Body of pancreas (tissue), 4 donors: ENCODE measurements at regions not wholly inside any gene's neighbourhood (a gene's known extent, or its start where the extent isn't known, plus 50 kb on each side); places are given as distances from the start of the nearest gene placed in this dataset.

Source experiments
- ATAC-seq: fragments of 150-250 bp; one replicate; pipeline ENCODE4 v1.9.1; 2016
- DNase-seq, 4 donors: peaks; one replicate each; pipeline ENCODE4 v3.0.0-alpha.2; 2019
- H3K27ac ChIP-seq, 4 donors: fragments of 200-600 bp; sonication (generic); 1 replicate in 3 of 4; 2 replicates in 1 of 4; pipeline versions ENCODE4 v1.5.1 to v1.6.1; 2016 to 2019; ENCODE audit warnings: mild to moderate bottlenecking in 1 of 4, mixed read lengths in 1 of 4, moderate library complexity in 1 of 4
- H3K27me3 ChIP-seq, 2 donors: fragments of 200-600 bp; sonication (generic); one replicate each; pipeline ENCODE4 v1.6.0; 2016; ENCODE audit warnings: mild to moderate bottlenecking in 1 of 2
- H3K36me3 ChIP-seq, 2 donors: fragments of 200-600 bp; sonication (generic); replicated peaks in 1 of 2; 2 replicates each; pipeline ENCODE4 v1.5.1; 2016; ENCODE audit warnings: low read depth in 2 of 2; ENCODE audit not compliant: insufficient read depth in 1 of 2
- H3K4me1 ChIP-seq: fragments of 200-600 bp; sonication (generic); one replicate; pipeline ENCODE4 v1.6.0; 2016
- H3K4me3 ChIP-seq, 2 donors: fragments of 200-600 bp; sonication (generic); 1 replicate in 1 of 2; 2 replicates in 1 of 2; pipeline ENCODE4 v1.5.1; 2016 to 2019
- H3K9me3 ChIP-seq, 3 donors: fragments of 200-600 bp; sonication (generic); 1 replicate in 2 of 3; 2 replicates in 1 of 3; pipeline ENCODE4 v1.5.1; 2016
- POLR2A ChIP-seq, 3 donors: fragments of 450-650 bp; IDR thresholded peaks; one replicate each; pipeline ENCODE4 v1.6.1; 2016; ENCODE audit warnings: antibody characterized with exemption in 3 of 3, mild to moderate bottlenecking in 2 of 3
- WGBS, 2 donors: methylation state at CpG; one replicate each; pipeline ENCODE4 v1.1.5; 2017; 5-methylcytosine and 5-hydroxymethylcytosine counted together
- intact Hi-C: fragments of 100-400 bp; cut with DNase I; formaldehyde crosslinking; loops from one replicate; pipeline ENCODE4 v1.15.1; 2023
- TF ChIP-seq, protein P1 (sequence below), 7 experiments: fragments of 450-650 bp in 4 of 7; fragments of 200-600 bp in 3 of 7; sonication (generic) in 3 of 7; IDR thresholded peaks; one replicate each; pipeline ENCODE4 v1.5.1; 2016 to 2019; ENCODE audit warnings: antibody characterized with exemption in 7 of 7

DNA sequence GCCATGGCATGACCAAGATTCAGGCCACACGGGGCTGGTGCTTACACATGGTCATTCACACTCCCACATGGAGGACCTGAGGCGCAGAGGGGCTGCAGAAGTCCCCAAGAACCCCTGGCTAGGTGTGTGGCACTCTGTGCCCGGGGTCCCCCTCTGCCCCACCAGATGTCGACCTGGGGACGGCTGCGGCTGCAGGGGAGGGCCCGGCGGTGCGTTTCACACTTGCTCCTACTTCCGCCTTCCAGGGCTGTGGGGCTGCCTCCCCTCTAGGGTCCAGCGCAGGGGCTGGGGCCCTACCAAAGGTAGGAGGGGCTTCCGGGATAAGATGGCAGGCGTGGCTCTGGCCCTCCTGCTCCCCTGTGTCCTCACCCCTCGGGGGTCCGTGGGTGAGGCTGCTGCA, 81.1 kb upstream of the SLCO4A1 start:
- Histone ChIP-seq H3K27ac (no peak overlapping the region), H3K4me3 (no peak overlapping the region), H3K4me1 (no peaks in the 10 kb centered on the region), H3K27me3 (peaks cover 0 to 3% of the 10 kb centered on the region in 2 donors), H3K36me3 (no peaks in the 10 kb centered on the region), H3K9me3 (no peaks in the 10 kb centered on the region)
- DNase-seq: no peak
- ATAC-seq: no peak
- WGBS, 2 donors: 23 to 41% methylated on average over 8 to 14 of the region's 15 CpGs
- TF ChIP-seq POLR2A (IDR thresholded peaks at IDR 0.05): no peak
- TF ChIP-seq, protein P1, sequence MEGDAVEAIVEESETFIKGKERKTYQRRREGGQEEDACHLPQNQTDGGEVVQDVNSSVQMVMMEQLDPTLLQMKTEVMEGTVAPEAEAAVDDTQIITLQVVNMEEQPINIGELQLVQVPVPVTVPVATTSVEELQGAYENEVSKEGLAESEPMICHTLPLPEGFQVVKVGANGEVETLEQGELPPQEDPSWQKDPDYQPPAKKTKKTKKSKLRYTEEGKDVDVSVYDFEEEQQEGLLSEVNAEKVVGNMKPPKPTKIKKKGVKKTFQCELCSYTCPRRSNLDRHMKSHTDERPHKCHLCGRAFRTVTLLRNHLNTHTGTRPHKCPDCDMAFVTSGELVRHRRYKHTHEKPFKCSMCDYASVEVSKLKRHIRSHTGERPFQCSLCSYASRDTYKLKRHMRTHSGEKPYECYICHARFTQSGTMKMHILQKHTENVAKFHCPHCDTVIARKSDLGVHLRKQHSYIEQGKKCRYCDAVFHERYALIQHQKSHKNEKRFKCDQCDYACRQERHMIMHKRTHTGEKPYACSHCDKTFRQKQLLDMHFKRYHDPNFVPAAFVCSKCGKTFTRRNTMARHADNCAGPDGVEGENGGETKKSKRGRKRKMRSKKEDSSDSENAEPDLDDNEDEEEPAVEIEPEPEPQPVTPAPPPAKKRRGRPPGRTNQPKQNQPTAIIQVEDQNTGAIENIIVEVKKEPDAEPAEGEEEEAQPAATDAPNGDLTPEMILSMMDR (IDR thresholded peaks at IDR 0.05): no peak
- intact Hi-C loops: no loop called here

DNA sequence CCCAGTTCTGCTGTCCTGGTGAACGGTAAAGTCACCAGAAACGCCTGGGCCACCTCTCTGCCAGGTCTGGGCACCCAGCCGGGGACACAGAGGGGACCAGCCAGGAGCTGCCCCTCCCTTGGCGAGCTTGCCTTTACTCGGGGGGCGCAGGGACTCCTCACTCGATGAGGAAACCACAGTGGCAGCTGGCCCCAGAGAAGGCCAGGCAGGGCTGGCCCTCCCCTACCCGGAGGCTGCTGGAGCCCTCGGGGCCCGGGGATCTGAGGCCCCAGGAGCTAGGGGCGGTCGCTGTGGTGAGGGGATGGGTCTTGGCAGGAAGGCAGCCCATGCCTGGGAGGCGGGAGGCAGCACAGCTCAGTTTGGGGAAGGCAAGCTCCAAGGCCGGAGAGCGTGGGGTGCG, 80.4 kb upstream of the SLCO4A1 start:
- TF ChIP-seq, protein P1 (IDR thresholded peaks at IDR 0.05): no peak
- TF ChIP-seq POLR2A (IDR thresholded peaks at IDR 0.05): no peak
- Histone ChIP-seq H3K9me3 (no peaks in the 10 kb centered on the region), H3K27ac (no peak overlapping the region), H3K4me1 (no peaks in the 10 kb centered on the region), H3K27me3 (peaks cover 0 to 3% of the 10 kb centered on the region in 2 donors), H3K4me3 (no peak overlapping the region), H3K36me3 (no peaks in the 10 kb centered on the region)
- ATAC-seq: no peak
- no peak for DNase-seq
- WGBS, 2 donors: 32 to 47% methylated on average over 10 to 16 of the region's 16 CpGs
- intact Hi-C loops: no loop called here

DNA sequence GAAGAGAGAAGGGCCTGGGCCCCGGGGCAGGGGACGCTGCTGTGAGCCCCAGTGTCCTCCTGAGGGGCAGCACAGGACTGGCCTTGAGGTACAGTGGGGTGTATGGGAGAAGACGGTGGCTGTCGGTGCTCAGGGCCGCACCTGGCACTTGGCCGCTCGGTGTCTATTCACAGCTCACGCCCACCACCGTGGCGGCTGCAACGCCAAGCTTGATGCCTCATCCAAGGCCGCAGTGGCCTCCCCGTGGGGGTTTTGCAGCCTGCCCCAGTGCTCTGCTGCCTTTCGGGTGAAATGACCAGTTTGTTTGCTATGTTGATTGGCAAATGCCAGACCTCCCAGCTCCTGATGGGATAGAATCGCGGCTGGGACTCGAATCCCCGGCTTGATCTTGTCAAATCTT, 79.5 kb upstream of the SLCO4A1 start:
- DNase-seq (no peak), ATAC-seq (no peak)
- Histone ChIP-seq H3K4me3 (no peak overlapping the region), H3K36me3 (no peaks in the 10 kb centered on the region), H3K27ac (no peak overlapping the region), H3K9me3 (no peaks in the 10 kb centered on the region), H3K27me3 (peaks cover 0 to 3% of the 10 kb centered on the region in 2 donors), H3K4me1 (no peaks in the 10 kb centered on the region)
- intact Hi-C loops: no loop called here
- TF ChIP-seq, protein P1 (IDR thresholded peaks at IDR 0.05): no peak
- no peak for TF ChIP-seq POLR2A (IDR thresholded peaks at IDR 0.05)
- 24 to 52% methylated on average over 11 to 18 of the region's 18 CpGs for whole genome bisulfite sequencing, 2 donors

DNA sequence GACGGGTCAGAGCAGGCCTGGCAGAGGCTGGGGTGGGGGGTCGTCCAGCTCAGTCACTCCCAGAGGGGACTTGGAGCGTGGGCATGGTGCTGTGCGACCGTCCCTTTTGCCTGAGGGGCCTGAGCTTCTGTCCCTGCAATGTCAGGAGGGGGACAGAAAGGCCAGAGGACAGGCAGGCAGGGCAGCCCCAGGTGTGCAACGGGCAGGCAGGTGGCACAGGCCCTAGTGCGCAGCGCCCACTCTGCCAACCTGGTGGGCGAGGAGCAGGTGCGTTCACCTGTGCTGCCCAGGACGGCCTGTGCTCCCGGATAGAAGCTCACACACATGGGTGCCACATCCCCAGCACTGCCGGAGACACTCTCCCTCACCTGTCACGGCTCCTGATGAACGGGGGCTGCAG, 78.7 kb upstream of the SLCO4A1 start:
- no peak for ATAC-seq
- Histone ChIP-seq H3K4me1 (no peaks in the 10 kb centered on the region), H3K27me3 (peaks cover 0 to 3% of the 10 kb centered on the region in 2 donors)

More for the DNA sequence above, 78.7 kb upstream of the SLCO4A1 start:
- Histone ChIP-seq H3K36me3 (no peaks in the 10 kb centered on the region), H3K4me3 (no peak overlapping the region), H3K9me3 (no peaks in the 10 kb centered on the region), H3K27ac (no peak overlapping the region)
- TF ChIP-seq, protein P1 (IDR thresholded peaks at IDR 0.05): no peak
- TF ChIP-seq POLR2A (IDR thresholded peaks at IDR 0.05): no peak
- no peak for DNase-seq
- 66 to 74% methylated on average over 6 to 14 of the region's 15 CpGs for WGBS, 2 donors
- intact Hi-C loops: no loop called here
